ENCODE measurements at regions not wholly inside any gene's neighbourhood (a gene's known extent, or its start where the extent isn't known, plus 50 kb on each side); places are given as distances from the start of the nearest gene placed in this dataset.

DNA sequence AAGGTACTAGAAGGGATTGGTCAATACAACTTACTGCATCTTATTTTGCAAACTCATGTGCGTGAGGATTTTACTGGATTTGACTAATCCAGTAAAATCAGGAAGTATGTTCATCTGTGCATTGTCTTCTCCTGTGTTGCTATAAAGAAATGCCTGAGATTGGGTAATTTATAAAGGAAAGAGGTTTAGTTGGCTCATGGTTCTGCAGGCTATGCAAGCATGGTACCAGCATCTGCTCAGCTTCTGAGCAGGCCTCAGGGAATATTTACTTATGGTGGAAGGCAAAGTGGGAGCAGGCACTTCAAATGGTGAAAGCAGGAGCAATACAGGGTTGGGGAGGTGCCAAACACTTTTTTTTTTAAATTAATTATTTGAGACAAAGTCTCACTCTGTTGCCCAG is 2199.5 kb upstream of the WWC1 start:
- no peak overlapping the region for H3K4me3 ChIP-seq (ENCODE audit: low read depth, low read length)
- TF ChIP-seq, protein P1, sequence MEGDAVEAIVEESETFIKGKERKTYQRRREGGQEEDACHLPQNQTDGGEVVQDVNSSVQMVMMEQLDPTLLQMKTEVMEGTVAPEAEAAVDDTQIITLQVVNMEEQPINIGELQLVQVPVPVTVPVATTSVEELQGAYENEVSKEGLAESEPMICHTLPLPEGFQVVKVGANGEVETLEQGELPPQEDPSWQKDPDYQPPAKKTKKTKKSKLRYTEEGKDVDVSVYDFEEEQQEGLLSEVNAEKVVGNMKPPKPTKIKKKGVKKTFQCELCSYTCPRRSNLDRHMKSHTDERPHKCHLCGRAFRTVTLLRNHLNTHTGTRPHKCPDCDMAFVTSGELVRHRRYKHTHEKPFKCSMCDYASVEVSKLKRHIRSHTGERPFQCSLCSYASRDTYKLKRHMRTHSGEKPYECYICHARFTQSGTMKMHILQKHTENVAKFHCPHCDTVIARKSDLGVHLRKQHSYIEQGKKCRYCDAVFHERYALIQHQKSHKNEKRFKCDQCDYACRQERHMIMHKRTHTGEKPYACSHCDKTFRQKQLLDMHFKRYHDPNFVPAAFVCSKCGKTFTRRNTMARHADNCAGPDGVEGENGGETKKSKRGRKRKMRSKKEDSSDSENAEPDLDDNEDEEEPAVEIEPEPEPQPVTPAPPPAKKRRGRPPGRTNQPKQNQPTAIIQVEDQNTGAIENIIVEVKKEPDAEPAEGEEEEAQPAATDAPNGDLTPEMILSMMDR (IDR thresholded peaks at IDR 0.05; ENCODE audit: insufficient read depth, low read length, severe bottlenecking): no peak

DNA sequence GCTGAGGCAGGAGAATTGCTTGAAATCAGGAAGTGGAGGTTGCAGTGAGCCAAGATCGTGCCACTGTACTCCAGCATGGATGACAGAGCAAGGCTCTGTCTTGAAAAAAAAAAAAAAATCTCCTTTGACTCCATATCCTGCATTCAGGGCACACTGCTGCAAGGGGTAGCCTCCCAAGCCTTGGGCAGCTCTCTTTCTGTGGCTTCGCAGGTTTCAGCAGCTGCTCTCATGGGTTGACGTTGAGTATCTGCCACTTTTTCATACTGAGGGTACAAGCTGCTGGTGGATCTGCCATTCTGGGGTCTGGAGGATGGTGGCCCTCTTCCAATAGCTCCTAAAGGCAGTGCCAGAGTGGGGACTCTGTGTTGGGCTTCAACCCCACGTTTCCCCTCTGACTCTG is 2198.1 kb upstream of the WWC1 start:
- FAIRE-seq: no peak
- no peaks in the 10 kb centered on the region for H3K36me3 ChIP-seq (ENCODE audit: control insufficient read depth, insufficient read depth, low read length)
- no peak overlapping the region for H3K4me3 ChIP-seq (ENCODE audit: low read depth, low read length)
- no peaks in the 10 kb centered on the region for H3K27me3 ChIP-seq (ENCODE audit: control insufficient read depth, insufficient read depth, low read length)
- DNase-seq (ENCODE audit: low read depth): no peak
- TF ChIP-seq, protein P1 (IDR thresholded peaks at IDR 0.05; ENCODE audit: insufficient read depth, low read length, severe bottlenecking): no peak

More for the DNA sequence above, 2199.5 kb upstream of the WWC1 start:
- DNase-seq (ENCODE audit: low read depth): no peak
- Histone ChIP-seq H3K36me3 (ENCODE audit: control insufficient read depth, insufficient read depth, low read length) (no peaks in the 10 kb centered on the region), H3K27me3 (ENCODE audit: control insufficient read depth, insufficient read depth, low read length) (no peaks in the 10 kb centered on the region)
- no peak for FAIRE-seq

DNA sequence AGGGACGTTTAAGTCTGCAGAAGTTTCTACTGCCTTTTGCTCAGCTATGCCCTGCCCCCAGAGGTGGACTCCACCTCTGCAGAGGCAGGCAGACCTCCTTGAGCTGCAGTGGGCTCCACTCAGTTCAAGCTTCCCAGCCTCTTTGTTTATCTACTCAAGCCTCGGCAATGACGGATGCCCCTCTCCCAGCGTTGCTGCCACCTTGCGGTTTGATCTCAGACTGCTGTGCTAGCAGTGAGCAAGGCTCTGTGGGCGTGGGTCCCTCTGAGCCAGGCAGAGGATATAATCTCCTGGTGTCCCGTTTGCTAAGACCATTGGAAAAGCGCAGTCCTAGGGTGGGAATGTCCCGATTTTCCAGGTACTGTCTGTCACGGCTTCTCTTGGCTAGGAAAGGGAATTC is 2188.5 kb upstream of the WWC1 start:
- no peaks in the 10 kb centered on the region for H3K36me3 ChIP-seq (ENCODE audit: control insufficient read depth, insufficient read depth, low read length)
- no peaks in the 10 kb centered on the region for H3K27me3 ChIP-seq (ENCODE audit: control insufficient read depth, insufficient read depth, low read length)
- DNase-seq (ENCODE audit: low read depth) (no peak), FAIRE-seq (no peak)
- TF ChIP-seq, protein P1 (IDR thresholded peaks at IDR 0.05; ENCODE audit: insufficient read depth, low read length, severe bottlenecking): no peak
- no peak overlapping the region for H3K4me3 ChIP-seq (ENCODE audit: low read depth, low read length)

DNA sequence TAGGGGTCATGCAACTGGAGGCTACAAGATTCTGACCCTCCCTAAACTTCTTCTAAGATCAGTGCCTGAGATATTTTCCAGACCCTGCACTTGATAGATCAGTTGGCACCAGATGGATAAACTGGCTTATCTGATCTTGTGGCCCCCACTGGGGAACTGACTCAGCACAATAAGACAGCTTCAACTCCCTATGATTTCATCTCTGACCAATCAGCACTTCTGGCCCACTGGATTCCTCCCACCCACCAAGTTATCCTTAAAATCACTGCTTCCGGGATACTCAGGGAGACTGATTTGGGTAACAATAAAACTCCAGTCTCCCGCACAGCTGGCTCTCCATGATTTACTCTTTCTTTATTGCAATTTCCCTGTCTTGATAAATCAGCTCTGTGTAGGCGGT is 2180.4 kb upstream of the WWC1 start:
- TF ChIP-seq, protein P1 (IDR thresholded peaks at IDR 0.05; ENCODE audit: insufficient read depth, low read length, severe bottlenecking): no peak
- no peaks in the 10 kb centered on the region for H3K36me3 ChIP-seq (ENCODE audit: control insufficient read depth, insufficient read depth, low read length)
- no peaks in the 10 kb centered on the region for H3K27me3 ChIP-seq (ENCODE audit: control insufficient read depth, insufficient read depth, low read length)
- DNase-seq (ENCODE audit: low read depth) (no peak), FAIRE-seq (no peak)
- H3K4me3 ChIP-seq (ENCODE audit: low read depth, low read length): no peak overlapping the region

DNA sequence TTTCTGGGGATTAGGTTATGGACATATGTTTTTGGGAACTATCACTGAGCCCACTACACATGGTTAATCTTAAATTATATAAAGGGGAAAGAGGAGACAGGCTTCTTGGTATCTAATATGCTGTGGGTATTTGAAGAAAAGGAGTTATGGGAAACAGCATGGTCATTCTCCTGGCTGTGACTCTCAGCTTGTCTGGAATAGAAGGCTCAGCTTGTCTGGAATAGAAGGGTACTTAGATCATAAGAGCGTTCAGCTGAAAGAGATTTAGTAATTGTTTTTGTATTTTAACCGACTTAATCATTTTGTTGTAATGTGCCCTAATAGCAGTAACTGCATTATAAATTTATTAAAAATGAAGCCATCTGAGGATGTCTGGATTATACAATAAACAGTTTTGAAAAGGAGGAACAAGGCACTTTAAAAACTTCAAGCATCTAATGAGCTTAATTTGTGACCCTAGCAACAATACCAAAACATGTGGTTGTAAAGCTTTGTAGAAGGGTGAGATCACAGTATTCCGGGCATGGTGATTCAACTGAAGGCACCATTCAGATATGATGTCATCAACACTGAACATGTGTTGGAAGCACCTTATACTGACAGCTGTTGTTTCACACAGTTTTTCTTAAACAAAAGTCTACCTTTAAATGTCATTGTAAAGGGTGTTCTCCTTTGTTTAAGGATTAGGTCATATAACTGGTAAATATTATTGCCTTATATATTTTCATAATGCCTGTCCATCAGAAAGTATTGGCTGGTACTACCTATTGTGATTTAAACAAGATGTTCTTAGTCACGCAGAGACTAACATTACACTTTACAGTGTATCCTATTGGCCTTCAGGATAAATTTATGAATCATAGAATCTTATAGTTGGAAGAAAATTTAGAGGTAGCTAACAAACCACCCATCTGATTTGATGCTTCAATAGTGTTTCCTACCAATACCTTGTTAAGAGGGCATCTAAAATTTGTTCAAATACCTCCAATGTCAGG is 2174.1 kb upstream of the WWC1 start:
- H3K4me3 ChIP-seq (ENCODE audit: low read depth, low read length): no peak overlapping the region
- no peaks in the 10 kb centered on the region for H3K27me3 ChIP-seq (ENCODE audit: control insufficient read depth, insufficient read depth, low read length)
- DNase-seq (ENCODE audit: low read depth) (no peak), FAIRE-seq (no peak)
- H3K36me3 ChIP-seq (ENCODE audit: control insufficient read depth, insufficient read depth, low read length): no peaks in the 10 kb centered on the region
- TF ChIP-seq, protein P1 (IDR thresholded peaks at IDR 0.05; ENCODE audit: insufficient read depth, low read length, severe bottlenecking): no peak

Data from bronchial epithelial cell (primary cell).